WERI-Rb-1 (cell line): ENCODE measurements at regions not wholly inside any gene's neighbourhood (a gene's known extent, or its start where the extent isn't known, plus 50 kb on each side); places are given as distances from the start of the nearest gene placed in this dataset.

ENCODE experiments used
- DNase-seq: peaks from one replicate; pipeline ENCODE4 v3.0.0-alpha.2; 2020
- H3K27ac ChIP-seq: fragments of 250-450 bp; sonication (Bioruptor Pico); 2 replicates; pipeline ENCODE4 v1.5.1; 2020; ENCODE audit warnings: mild to moderate bottlenecking, moderate library complexity
- H3K27me3 ChIP-seq: fragments of 250-450 bp; sonication (Bioruptor Pico); 2 replicates; pipeline ENCODE4 v1.5.1; 2021; ENCODE audit warnings: mild to moderate bottlenecking, low read depth, moderate library complexity; ENCODE audit not compliant: insufficient read depth, severe bottlenecking
- H3K36me3 ChIP-seq: fragments of 250-450 bp; sonication (Bioruptor Pico); 2 replicates; pipeline ENCODE4 v1.5.1; 2020; ENCODE audit warnings: mild to moderate bottlenecking, moderate library complexity
- H3K4me3 ChIP-seq: 2 replicates; pipeline ENCODE4 v1.5.1; 2011; ENCODE audit warnings: low read depth, mild to moderate bottlenecking, control low read depth, low read length
- H3K9me3 ChIP-seq: fragments of 250-450 bp; sonication (Bioruptor Pico); 2 replicates; pipeline ENCODE4 v1.5.1; 2021; ENCODE audit warnings: mild to moderate bottlenecking, moderate library complexity; ENCODE audit not compliant: severe bottlenecking
- TF ChIP-seq, protein P1 (sequence below): IDR thresholded peaks from 2 replicates; pipeline ENCODE4 v1.5.1; 2011; ENCODE audit warnings: low read depth, mild to moderate bottlenecking, control low read depth, inconsistent platforms, low read length

DNA sequence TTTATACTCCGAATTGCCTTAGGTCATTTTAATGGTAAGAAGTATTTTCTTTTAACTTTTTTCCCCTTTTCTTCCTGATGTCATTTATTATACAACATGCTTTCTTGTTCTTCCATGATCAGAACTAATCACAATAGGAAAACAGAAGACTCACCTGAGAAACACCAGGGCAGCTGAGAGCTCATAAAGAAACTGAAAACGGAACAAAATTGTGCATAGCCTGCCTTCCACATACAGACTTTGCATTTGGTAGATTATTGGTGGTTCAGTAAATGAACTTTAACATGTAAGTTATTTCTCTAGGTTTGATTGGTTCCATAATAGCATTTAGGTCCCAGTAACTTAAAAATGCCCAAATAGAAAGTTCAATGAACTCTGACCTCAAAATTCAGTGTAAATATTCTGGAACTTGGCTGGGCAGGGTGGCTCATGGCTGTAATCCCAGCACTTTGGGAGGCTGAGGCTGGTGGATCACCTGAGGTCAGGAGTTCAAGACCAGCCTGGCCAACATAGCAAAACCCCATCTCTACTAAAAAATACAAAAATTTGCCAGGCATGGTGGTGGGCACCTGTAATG, 161.1 kb upstream of the DTNBP1 start:
- TF ChIP-seq, protein P1, sequence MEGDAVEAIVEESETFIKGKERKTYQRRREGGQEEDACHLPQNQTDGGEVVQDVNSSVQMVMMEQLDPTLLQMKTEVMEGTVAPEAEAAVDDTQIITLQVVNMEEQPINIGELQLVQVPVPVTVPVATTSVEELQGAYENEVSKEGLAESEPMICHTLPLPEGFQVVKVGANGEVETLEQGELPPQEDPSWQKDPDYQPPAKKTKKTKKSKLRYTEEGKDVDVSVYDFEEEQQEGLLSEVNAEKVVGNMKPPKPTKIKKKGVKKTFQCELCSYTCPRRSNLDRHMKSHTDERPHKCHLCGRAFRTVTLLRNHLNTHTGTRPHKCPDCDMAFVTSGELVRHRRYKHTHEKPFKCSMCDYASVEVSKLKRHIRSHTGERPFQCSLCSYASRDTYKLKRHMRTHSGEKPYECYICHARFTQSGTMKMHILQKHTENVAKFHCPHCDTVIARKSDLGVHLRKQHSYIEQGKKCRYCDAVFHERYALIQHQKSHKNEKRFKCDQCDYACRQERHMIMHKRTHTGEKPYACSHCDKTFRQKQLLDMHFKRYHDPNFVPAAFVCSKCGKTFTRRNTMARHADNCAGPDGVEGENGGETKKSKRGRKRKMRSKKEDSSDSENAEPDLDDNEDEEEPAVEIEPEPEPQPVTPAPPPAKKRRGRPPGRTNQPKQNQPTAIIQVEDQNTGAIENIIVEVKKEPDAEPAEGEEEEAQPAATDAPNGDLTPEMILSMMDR = no peak
- no peaks in the 10 kb centered on the region for H3K36me3 ChIP-seq
- H3K9me3 ChIP-seq = no peaks in the 10 kb centered on the region
- no peak overlapping the region for H3K4me3 ChIP-seq
- no peak overlapping the region for H3K27ac ChIP-seq
- H3K27me3 ChIP-seq = no peaks in the 10 kb centered on the region
- DNase-seq = no peak

DNA sequence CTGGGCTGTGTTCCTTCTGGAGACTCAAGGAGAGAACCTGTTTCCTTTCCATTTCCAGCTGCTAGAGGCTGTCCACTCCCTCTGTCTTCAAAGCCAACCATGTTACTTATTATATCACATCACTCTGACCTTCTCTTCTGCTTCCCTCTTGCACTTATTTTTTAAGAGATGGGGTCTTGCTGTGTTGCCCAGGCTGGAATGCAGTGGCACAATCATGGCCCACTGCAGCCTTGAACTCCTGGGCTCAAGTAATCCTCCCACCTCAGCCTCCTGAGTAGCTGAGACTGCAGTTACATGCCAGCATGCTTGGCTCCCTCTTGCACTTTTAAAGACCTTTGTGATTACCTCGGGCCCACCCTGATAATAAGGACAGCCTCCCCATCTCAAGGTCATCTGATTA, 160.0 kb upstream of the DTNBP1 start:
- TF ChIP-seq, protein P1 = no peak
- Histone ChIP-seq H3K4me3 (no peak overlapping the region), H3K9me3 (no peaks in the 10 kb centered on the region), H3K27ac (no peak overlapping the region), H3K27me3 (no peaks in the 10 kb centered on the region), H3K36me3 (no peaks in the 10 kb centered on the region)
- no peak for DNase-seq

DNA sequence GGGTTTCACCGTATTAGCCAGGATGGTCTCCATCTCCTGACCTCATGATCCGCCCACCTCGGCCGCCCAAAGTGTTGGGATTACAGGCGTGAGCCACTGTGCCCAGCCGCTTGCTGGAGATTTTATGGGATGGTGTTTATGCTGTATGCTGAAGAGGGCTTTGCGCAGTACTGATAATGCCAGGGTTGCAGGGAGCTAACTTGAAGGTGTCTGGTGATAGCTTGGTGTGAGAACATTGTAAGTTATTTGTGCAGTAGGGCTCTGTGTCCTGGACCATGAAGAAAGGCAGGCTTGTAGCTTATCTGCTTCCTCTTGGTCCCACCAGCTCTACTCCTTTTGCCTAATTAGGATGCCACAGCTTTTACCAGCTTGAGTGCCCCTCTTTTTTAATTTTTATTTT, 157.0 kb upstream of the DTNBP1 start:
- H3K27ac ChIP-seq = no peak overlapping the region
- TF ChIP-seq, protein P1 = no peak
- DNase-seq = no peak
- no peak overlapping the region for H3K4me3 ChIP-seq
- H3K27me3 ChIP-seq = no peaks in the 10 kb centered on the region
- no peaks in the 10 kb centered on the region for H3K9me3 ChIP-seq
- no peaks in the 10 kb centered on the region for H3K36me3 ChIP-seq

DNA sequence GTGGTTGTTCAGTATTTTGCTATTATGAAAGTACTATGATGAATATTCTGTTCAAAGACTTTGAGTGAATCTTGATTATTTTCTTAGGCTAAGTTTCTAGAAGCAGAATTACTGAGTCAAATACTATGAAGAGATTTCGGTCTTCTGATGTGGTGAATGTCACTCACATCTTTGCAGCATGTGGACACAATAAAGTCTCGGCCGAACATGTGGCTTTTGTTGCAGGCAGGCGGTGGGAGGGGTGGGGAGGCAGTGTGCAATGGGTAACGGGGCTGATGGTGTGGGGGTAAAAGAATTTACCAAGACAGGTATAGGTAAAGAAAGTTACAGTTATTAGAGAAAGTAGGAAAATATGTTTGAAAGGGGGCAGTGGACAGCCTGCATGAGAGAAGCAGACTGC, 156.4 kb upstream of the DTNBP1 start:
- H3K4me3 ChIP-seq = no peak overlapping the region
- H3K27ac ChIP-seq = no peak overlapping the region
- no peaks in the 10 kb centered on the region for H3K36me3 ChIP-seq
- no peak for DNase-seq
- H3K27me3 ChIP-seq = no peaks in the 10 kb centered on the region
- no peaks in the 10 kb centered on the region for H3K9me3 ChIP-seq
- TF ChIP-seq, protein P1 = no peak

DNA sequence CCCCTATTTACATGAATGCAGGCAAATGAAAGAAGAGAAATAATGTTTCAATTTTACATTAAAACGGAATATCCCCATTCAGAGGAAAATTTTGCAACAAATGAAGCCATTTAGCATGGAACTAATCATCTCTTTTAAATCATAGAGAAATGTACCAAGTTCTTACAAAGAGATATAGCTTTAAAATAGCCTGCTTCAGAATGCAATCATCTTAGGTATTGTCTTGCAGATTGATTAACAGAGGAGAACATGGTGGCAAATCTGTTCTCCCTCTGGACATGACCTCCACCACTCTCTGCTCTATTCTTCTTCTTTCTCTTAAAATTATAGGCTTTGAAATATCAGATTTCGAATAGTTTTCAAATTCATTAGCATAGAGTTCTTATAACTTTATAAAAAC, 155.7 kb upstream of the DTNBP1 start:
- H3K27me3 ChIP-seq = no peaks in the 10 kb centered on the region
- H3K4me3 ChIP-seq = no peak overlapping the region
- no peak for DNase-seq
- H3K36me3 ChIP-seq = no peaks in the 10 kb centered on the region
- no peak overlapping the region for H3K27ac ChIP-seq
- no peaks in the 10 kb centered on the region for H3K9me3 ChIP-seq
- TF ChIP-seq, protein P1 = no peak

DNA sequence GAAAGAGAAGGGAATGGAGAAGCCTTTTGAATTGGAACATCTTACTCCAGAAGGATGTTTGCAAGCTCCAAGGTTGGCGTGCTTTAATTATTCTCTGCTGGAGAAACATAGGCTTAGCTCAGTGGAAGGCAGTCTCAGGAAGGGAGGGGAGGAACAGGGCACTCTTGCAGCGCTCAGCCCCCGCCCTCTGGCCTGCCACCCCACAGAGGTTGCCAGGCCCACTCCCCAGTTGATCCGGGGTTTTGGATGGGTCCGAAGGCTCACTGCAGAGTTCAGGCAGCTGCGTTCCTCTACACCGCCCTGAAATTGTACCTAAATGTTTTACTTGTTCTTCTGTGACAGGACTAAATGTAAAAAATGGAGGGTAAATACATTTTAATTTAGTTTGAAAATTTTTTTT, 155.2 kb upstream of the DTNBP1 start:
- H3K27me3 ChIP-seq = no peaks in the 10 kb centered on the region
- no peak overlapping the region for H3K4me3 ChIP-seq
- H3K27ac ChIP-seq = no peak overlapping the region
- TF ChIP-seq, protein P1 = no peak
- no peaks in the 10 kb centered on the region for H3K9me3 ChIP-seq
- no peak for DNase-seq
- H3K36me3 ChIP-seq = no peaks in the 10 kb centered on the region
